Stimulated activated CD4-positive, alpha-beta T cell treated with anti-CD3 and anti-CD28 coated beads, Interleukin-1b, Interleukin-23, amount 100 ng/mL, for 24 hours (primary cell): ENCODE measurements at regions not wholly inside any gene's neighbourhood (a gene's known extent, or its start where the extent isn't known, plus 50 kb on each side); places are given as distances from the start of the nearest gene placed in this dataset.
A peak's percentile ranks its signal among the peaks of the same experiment; 100 is the strongest.
"Not testable (repeated sequence)": the region's sequence is repeated elsewhere in the genome, so short reads cannot be mapped to it uniquely, and the experiment has no call there.

ENCODE experiments used
- DNase-seq, 4 experiments: peaks; one replicate each; pipeline ENCODE4 v3.0.0-alpha.2; 2020; ENCODE audit warnings: low read depth in 4 of 4, low spot score in 1 of 4

GRCh38 chr4:78691971-78692821 is 84.0 kb upstream of the BMP2K start:
- DNase-seq = no peak

GRCh38 chr4:78692822-78693170 is 83.4 kb upstream of the BMP2K start:
- DNase-seq = no peak

GRCh38 chr4:78693777-78694456 is 82.2 kb upstream of the BMP2K start:
- DNase-seq = no peak

DNA sequence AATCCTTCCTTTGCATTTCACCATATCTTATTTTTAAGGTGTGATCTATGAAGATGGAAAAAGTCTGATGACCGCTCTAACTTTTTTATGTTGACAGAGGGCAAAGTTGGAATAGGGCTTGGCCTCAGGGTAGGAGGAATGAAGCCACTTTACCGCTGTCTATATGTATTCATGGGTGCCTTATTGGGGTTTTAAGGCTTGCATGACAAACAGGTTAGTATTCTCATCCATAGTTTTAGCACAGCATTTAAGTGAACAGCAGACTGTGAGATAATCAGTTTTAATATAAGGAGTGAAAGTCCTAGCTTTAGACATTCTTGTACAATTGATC is 81.7 kb upstream of the BMP2K start:
- no peak for DNase-seq

DNA sequence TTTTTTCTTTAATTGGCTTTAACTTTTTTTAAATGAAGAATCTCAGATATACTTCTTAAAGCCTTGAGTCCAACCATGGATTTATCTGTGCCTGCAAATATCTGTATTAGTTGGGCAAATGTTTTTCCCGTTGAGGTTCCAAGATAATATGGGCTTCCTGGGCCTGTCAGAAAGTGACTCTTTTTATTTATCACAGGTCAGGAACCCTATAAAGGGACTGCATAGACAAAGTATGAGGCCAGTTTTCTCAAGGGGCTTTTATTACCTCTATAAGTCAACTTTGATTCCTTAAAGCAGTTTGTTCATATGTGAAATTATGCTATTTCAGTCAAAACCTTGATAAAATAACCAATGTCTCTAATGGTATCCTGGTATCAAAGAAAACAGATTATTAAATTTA is 80.2 kb upstream of the BMP2K start:
- DNase-seq = no peak

- DNase-seq = no peak
Measured at GRCh38 chr4:78703079-78703478, 73.1 kb upstream of the BMP2K start.

DNA sequence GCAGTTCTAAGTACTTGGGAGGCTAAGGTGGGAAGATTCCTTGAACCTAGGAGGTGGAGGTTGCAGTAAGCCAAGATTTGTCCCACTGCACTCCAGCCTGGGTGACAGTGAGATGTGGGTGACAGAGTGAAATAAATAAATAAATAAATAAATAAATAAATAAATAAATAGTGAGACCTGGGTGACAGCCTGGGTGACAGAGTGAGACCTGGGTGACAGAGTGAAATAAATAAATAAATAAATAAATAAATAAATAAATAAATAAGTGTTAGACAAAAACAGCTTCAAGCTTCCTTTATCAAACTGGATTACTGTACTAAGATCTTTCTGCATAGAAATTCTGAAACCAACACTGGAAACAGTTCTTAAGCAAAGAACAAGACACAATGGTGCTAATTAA is 71.8 kb upstream of the BMP2K start:
- DNase-seq = no peak

DNA sequence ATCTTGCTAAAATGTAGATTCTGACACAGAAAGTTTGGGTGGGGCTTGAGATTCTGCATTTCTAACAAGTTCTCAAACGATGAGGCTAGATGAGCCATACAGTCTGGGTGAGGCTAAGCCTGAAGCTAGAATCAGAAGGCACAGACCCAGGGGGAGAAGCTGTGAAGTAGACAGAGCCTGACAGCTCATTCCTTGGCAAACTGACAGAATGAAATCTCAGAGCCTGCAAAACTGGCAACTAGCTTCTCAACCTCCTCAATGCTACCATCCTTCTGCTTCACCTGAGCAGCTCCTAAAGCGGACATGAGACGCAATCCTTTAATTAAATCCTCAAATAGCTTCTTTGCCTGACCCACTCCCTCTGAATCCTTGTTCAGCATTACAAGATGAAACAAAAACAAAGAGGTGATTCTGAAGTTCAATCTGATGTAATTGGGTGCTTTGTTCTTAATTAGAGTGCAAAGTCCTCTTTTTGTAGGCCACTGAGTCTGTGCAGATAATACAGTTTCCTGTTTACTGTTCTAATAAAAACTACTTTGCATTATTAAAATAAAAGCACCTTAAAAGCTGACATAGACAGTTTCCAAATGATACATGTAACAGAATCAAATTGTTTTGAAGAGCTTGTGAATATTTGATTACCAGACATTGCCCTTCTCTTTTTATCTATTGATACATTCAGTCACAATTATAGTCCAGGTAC is 71.0 kb upstream of the BMP2K start:
- DNase-seq = no peak

GRCh38 chr4:78706302-78706701 is 69.8 kb upstream of the BMP2K start:
- no peak for DNase-seq

GRCh38 chr4:78707268-78707667 is 68.9 kb upstream of the BMP2K start:
- no peak for DNase-seq

- DNase-seq = no peak
Measured at GRCh38 chr4:78707793-78708192, 68.4 kb upstream of the BMP2K start.

- DNase-seq = no peak
Measured at GRCh38 chr4:78710536-78710935, 65.6 kb upstream of the BMP2K start.

DNA sequence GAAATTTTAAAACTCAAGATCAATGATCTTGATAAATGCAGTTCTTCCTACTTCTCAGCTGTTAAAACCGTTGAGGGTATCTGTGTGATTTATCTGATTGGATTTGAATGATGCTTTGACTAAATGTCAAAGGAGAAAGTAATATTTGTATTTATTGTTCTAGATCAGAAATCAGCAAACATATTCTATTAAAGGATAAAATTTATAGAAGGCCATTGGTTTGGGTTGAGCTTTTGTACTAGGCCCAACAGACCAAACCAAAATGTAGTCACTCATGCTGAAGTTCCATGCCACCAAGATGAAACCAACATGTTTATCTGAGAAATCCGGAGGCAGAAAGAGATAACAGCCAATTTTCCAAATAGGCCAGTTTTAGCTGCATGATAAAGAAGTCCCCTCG is 64.5 kb upstream of the BMP2K start:
- no peak for DNase-seq

DNA sequence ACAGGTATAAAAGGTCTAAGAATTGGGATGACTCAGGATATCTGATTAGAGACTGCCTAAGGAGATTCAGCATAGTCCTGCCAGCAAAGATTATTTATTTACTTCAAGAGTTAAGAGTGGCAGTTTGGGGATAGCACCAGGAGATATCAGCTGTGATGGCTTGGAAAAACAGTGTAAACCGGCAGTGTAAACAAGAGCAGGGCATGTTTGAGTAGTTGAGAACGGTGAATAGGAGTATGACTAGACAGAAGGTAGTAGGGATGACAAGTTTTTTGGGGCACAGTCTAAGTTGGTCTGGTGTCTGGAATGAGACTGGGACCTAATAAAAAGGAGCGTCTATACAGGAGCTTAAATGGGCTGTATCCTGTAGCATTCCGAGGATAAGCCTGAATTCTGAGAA is 61.6 kb upstream of the BMP2K start:
- DNase-seq = not testable (repeated sequence)

GRCh38 chr4:78715372-78715771 is 60.8 kb upstream of the BMP2K start:
- not testable (repeated sequence) for DNase-seq

- DNase-seq = not testable (repeated sequence)
Measured at GRCh38 chr4:78717712-78718111, 58.4 kb upstream of the BMP2K start.

DNA sequence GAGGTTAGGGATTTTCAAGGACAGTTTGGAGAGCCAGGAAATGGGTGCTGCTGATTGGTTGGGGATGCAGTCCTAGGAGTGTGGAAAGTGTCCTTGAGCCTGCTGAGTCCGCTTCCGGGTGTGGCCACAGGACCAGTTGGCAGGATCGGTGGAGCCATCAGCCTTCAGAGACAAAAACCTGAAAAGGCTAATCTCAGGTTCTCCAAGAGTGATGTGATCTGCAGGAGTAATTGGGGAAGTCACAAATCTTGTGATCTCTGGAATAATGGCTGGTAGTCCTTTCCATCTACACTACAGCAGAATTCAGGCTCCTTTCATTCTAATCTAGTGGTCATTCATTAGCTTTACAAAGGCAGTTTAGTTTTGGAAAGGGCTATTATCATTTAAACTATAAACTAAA is 55.9 kb upstream of the BMP2K start:
- DNase-seq = no peak

DNA sequence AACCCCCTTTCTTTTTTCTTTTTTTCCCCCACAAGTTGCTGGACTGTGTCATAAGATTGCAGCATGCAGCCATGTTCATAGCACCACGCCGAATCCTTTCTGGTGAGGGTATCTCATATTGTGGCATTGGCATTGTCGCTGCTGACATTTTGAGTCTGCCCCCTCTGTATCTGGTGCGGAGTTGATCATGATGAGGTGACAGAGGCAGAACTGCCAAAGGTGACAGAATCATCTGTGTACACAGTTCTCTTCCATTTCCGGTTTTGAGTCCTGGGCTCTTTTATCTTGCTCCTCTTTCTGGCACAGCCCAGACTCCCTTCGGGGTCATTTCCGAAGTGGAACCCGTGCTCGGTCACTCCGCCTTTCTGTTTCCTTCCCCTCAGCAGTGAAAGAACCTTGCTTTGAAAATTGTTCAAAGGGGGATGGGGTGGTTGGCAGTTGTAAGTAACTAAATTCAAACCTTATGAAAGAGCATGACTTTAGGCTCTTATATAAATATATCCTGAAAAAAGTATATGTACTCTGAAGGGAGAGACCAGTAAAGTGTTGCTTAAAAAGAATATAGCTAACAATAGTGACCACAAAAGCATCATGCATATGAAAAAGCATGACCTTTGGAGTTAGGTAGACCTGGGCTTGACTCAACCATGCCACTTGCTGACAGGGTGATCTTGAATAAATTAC is 55.0 kb upstream of the BMP2K start:
- DNase-seq = peak in 1 of 4 experiments; percentile 5

DNA sequence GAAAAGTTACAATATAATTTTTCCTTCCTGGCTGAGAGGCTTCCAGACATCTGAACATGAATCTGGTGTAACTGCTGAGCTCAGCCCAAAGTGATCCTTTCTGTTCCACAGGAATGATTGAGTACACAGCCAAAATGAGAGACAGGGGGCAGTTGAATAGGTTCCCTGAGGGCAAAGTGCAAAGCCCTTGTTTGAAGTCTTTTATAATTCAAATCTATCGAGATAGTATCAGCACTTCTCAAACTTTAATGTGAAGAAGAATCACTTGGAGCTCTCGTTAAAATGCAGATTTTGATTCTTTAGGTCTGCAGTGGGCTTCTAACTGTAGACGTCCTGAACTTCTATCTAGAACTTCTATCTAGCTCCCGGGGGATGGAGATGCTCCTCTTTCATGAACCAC is 54.4 kb upstream of the BMP2K start:
- no peak for DNase-seq

DNA sequence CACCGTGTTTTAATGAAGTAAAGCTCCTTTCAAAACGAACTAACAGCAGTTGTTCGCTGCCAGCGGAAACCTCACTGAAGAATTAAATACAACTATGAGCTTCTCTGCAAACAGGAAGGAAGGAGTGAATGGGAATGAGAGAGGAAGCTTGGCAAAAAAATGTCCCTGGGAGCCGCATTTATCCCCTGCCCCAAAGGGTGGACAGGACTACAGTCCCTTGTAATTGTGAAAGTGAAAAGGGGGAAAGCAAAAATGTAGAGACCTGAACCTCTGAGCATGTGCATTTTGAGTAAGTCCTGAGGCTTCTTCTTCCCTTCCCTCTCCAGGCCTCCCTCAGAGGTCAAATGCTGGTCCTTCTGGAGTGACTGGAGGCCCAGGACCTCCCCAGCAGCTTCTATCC is 53.8 kb upstream of the BMP2K start:
- DNase-seq = no peak

DNA sequence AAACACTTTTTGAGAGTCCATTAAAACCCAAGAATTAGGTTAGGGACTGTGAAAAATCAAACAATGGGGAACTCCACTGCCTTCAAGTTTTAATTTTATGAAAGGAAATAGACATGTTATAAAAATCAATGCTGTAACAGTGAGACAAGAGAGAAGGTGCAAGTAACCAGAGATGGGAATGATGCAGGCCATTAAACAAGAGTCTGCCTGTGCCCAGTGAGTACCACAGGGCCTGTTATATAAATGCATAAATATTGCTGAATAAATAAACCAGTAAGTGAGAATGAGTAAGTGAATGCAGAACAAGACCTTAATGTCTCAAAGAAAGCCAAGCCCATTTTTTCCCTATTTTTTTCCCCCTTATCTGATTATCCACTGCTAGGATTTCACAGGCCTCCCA is 53.3 kb upstream of the BMP2K start:
- no peak for DNase-seq
